Trophoblast cell (in vitro differentiated cells and primary cell): ENCODE measurements at regions not wholly inside any gene's neighbourhood (a gene's known extent, or its start where the extent isn't known, plus 50 kb on each side); places are given as distances from the start of the nearest gene placed in this dataset.

Source experiments
- DNase-seq, 2 donors: peaks; one replicate each; pipeline ENCODE4 v3.0.0-alpha.2; 2016
- H2AFZ ChIP-seq: 2 replicates; pipeline ENCODE4 v1.6.1; 2013; ENCODE audit warnings: low read length, moderate library complexity, mild to moderate bottlenecking; ENCODE audit not compliant: insufficient read depth, poor library complexity
- H2AK5ac ChIP-seq: 2 replicates; pipeline ENCODE4 v1.6.1; 2013; ENCODE audit warnings: mild to moderate bottlenecking, low read length
- H2BK120ac ChIP-seq: 2 replicates; pipeline ENCODE4 v1.6.1; 2013; ENCODE audit warnings: low read length, mild to moderate bottlenecking, moderate library complexity; ENCODE audit not compliant: insufficient read depth, poor library complexity
- H2BK12ac ChIP-seq: 2 replicates; pipeline ENCODE4 v1.6.1; 2013; ENCODE audit warnings: mild to moderate bottlenecking, low read length, moderate library complexity
- H2BK5ac ChIP-seq: 2 replicates; pipeline ENCODE4 v1.6.1; 2013; ENCODE audit warnings: low read length, low read depth, moderate library complexity, mild to moderate bottlenecking; ENCODE audit not compliant: poor library complexity
- H3K14ac ChIP-seq: 2 replicates; pipeline ENCODE4 v1.6.1; 2013; ENCODE audit warnings: mild to moderate bottlenecking, low read length
- H3K18ac ChIP-seq: 2 replicates; pipeline ENCODE4 v1.6.1; 2013; ENCODE audit warnings: mild to moderate bottlenecking, low read length
- H3K23ac ChIP-seq: 2 replicates; pipeline ENCODE4 v1.6.1; 2013; ENCODE audit warnings: low read length
- H3K27ac ChIP-seq: 2 replicates; pipeline ENCODE4 v1.5.1; 2013; ENCODE audit warnings: low read depth, mild to moderate bottlenecking, inconsistent platforms, low read length, moderate library complexity
- H3K27me3 ChIP-seq: 2 replicates; pipeline ENCODE4 v1.6.1; 2013; ENCODE audit warnings: inconsistent platforms, mild to moderate bottlenecking, low read length, moderate library complexity; ENCODE audit not compliant: insufficient read depth
- H3K36me3 ChIP-seq, 2 experiments: 1 replicate in 1 of 2; 2 replicates in 1 of 2; pipeline ENCODE4 v1.6.1; 2013; ENCODE audit warnings: low read length in 2 of 2, mild to moderate bottlenecking in 2 of 2, moderate library complexity in 1 of 2; ENCODE audit not compliant: insufficient read depth in 2 of 2, control insufficient read depth in 1 of 2
- H3K4ac ChIP-seq: 2 replicates; pipeline ENCODE4 v1.6.1; 2013; ENCODE audit warnings: low read depth, mild to moderate bottlenecking, low read length, moderate library complexity
- H3K4me1 ChIP-seq, 2 experiments: 1 replicate in 1 of 2; 2 replicates in 1 of 2; pipeline ENCODE4 v1.6.1; 2013; ENCODE audit warnings: low read length in 2 of 2, mild to moderate bottlenecking in 2 of 2, moderate library complexity in 1 of 2; ENCODE audit not compliant: insufficient read depth in 2 of 2, control insufficient read depth in 1 of 2
- H3K4me2 ChIP-seq: 2 replicates; pipeline ENCODE4 v1.6.1; 2013; ENCODE audit warnings: inconsistent platforms, mild to moderate bottlenecking, low read length, moderate library complexity
- H3K4me3 ChIP-seq: 2 replicates; pipeline ENCODE4 v1.5.1; 2013; ENCODE audit warnings: mild to moderate bottlenecking, low read depth, low read length, inconsistent platforms
- H3K79me1 ChIP-seq: one replicate; pipeline ENCODE4 v1.6.1; 2013; ENCODE audit warnings: low read length
- H3K79me2 ChIP-seq: 2 replicates; pipeline ENCODE4 v1.6.1; 2013; ENCODE audit warnings: low read length, mild to moderate bottlenecking; ENCODE audit not compliant: control insufficient read depth, insufficient read depth, poor library complexity
- H3K9ac ChIP-seq: 2 replicates; pipeline ENCODE4 v1.6.1; 2013; ENCODE audit warnings: mild to moderate bottlenecking, low read length
- H3K9me3 ChIP-seq: 2 replicates; pipeline ENCODE4 v1.6.1; 2013; ENCODE audit warnings: low read depth, mild to moderate bottlenecking, control low read depth, inconsistent platforms, low read length; ENCODE audit not compliant: insufficient read depth
- H4K12ac ChIP-seq: 2 replicates; pipeline ENCODE4 v1.6.1; 2013; ENCODE audit warnings: low read depth, mild to moderate bottlenecking, low read length, moderate library complexity
- H4K8ac ChIP-seq: 2 replicates; pipeline ENCODE4 v1.6.1; 2013; ENCODE audit warnings: low read depth, mild to moderate bottlenecking, low read length, moderate library complexity
- H4K91ac ChIP-seq: one replicate; pipeline ENCODE4 v1.6.1; 2013; ENCODE audit warnings: low read depth, mild to moderate bottlenecking, low read length, moderate library complexity
- WGBS: extraction: QIAGEN DNeasy Blood & Tissue Kit; methylation state at CpG from one replicate; pipeline ENCODE4 v1.1.7; 2013; ENCODE audit warnings: missing lambda C conversion rate; ENCODE audit not compliant: insufficient read length, insufficient coverage; ENCODE audit errors: extremely low coverage; 5-methylcytosine and 5-hydroxymethylcytosine counted together

- no peak overlapping the region for H2BK120ac ChIP-seq
- no peak overlapping the region for H3K18ac ChIP-seq
- no peak overlapping the region for H2BK5ac ChIP-seq
- no peak overlapping the region for H2BK12ac ChIP-seq
- H3K4me1 ChIP-seq, result no peaks in the 10 kb centered on the region
- no peak overlapping the region for H3K4ac ChIP-seq
- H3K23ac ChIP-seq, result no peak overlapping the region
- no peak overlapping the region for H4K12ac ChIP-seq
- H3K79me2 ChIP-seq, result no peaks in the 10 kb centered on the region
- no peak overlapping the region for H2AK5ac ChIP-seq
- H4K8ac ChIP-seq, result no peak overlapping the region
- H2AFZ ChIP-seq, result no peak overlapping the region
- H3K36me3 ChIP-seq, result no peaks in the 10 kb centered on the region
- no peak overlapping the region for H4K91ac ChIP-seq
- H3K4me3 ChIP-seq, result no peak overlapping the region
- WGBS, result no CpG with 5 or more reads among the region's 2 CpGs
- no peak overlapping the region for H3K9ac ChIP-seq
- no peaks in the 10 kb centered on the region for H3K27me3 ChIP-seq
- H3K4me2 ChIP-seq, result no peak overlapping the region
- no peak overlapping the region for H3K14ac ChIP-seq
- no peak for DNase-seq
- no peak overlapping the region for H3K27ac ChIP-seq
- no peaks in the 10 kb centered on the region for H3K9me3 ChIP-seq
- H3K79me1 ChIP-seq, result no peaks in the 10 kb centered on the region
Observed at GRCh38 chr7:55651057-55651456, 78.8 kb upstream of the VOPP1 start.

GRCh38 chr7:55649238-55649637 is 76.9 kb upstream of the VOPP1 start:
- Histone ChIP-seq H3K27ac (no peak overlapping the region), H2BK5ac (no peak overlapping the region), H3K79me2 (no peaks in the 10 kb centered on the region), H3K4ac (no peak overlapping the region), H4K91ac (no peak overlapping the region), H4K8ac (no peak overlapping the region), H4K12ac (no peak overlapping the region), H3K14ac (no peak overlapping the region), H2BK120ac (no peak overlapping the region), H3K27me3 (no peaks in the 10 kb centered on the region), H3K79me1 (no peaks in the 10 kb centered on the region), H2AK5ac (no peak overlapping the region), H3K23ac (no peak overlapping the region), H3K9me3 (no peaks in the 10 kb centered on the region), H3K4me2 (no peak overlapping the region), H3K4me1 (no peaks in the 10 kb centered on the region), H3K36me3 (no peaks in the 10 kb centered on the region), H2AFZ (no peak overlapping the region), H2BK12ac (no peak overlapping the region), H3K4me3 (no peak overlapping the region), H3K18ac (no peak overlapping the region), H3K9ac (no peak overlapping the region)
- WGBS, result no CpG with 5 or more reads among the region's 4 CpGs
- no peak for DNase-seq

DNA sequence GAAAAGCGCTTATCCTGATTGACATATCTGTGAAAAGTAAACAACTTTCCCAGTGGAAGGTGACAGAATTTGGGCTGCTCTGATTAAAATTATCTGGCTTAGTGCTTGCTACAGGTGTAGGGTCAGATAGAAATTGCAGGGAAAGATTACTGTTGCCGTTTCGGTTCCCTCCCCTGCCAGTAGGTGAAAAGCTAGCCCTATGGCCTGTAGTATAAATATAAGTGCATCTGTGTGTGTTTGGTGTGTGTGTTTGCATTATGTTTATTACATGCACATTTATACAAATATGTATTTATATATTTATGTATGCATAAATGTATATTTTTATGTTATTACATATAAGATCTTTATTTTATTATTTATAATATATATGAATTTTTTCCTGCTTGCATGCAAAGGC is 72.3 kb upstream of the VOPP1 start:
- H3K79me1 ChIP-seq, result no peaks in the 10 kb centered on the region
- WGBS, result no CpG with 5 or more reads among the region's 3 CpGs
- no peak overlapping the region for H4K91ac ChIP-seq

GRCh38 chr7:55642266-55642665 is 70.0 kb upstream of the VOPP1 start:
- no peak overlapping the region for H2AFZ ChIP-seq
- no peaks in the 10 kb centered on the region for H3K79me1 ChIP-seq
- H3K4ac ChIP-seq, result no peak overlapping the region
- no peaks in the 10 kb centered on the region for H3K9me3 ChIP-seq
- no peak overlapping the region for H3K18ac ChIP-seq
- H3K9ac ChIP-seq, result no peak overlapping the region
- H3K27ac ChIP-seq, result no peak overlapping the region
- no peaks in the 10 kb centered on the region for H3K27me3 ChIP-seq
- H4K8ac ChIP-seq, result no peak overlapping the region
- no peak overlapping the region for H2BK12ac ChIP-seq
- H3K23ac ChIP-seq, result no peak overlapping the region
- no peaks in the 10 kb centered on the region for H3K36me3 ChIP-seq
- H4K91ac ChIP-seq, result no peak overlapping the region
- H3K14ac ChIP-seq, result no peak overlapping the region
- H3K4me2 ChIP-seq, result no peak overlapping the region
- DNase-seq, result no peak
- no peak overlapping the region for H2AK5ac ChIP-seq
- H2BK5ac ChIP-seq, result no peak overlapping the region
- H2BK120ac ChIP-seq, result no peak overlapping the region
- no peaks in the 10 kb centered on the region for H3K4me1 ChIP-seq
- H4K12ac ChIP-seq, result no peak overlapping the region
- no peaks in the 10 kb centered on the region for H3K79me2 ChIP-seq
- no peak overlapping the region for H3K4me3 ChIP-seq

More for the DNA sequence above, 72.3 kb upstream of the VOPP1 start:
- Histone ChIP-seq H3K14ac (no peak overlapping the region), H3K27me3 (no peaks in the 10 kb centered on the region), H3K4me3 (no peak overlapping the region), H3K9me3 (no peaks in the 10 kb centered on the region), H3K4me1 (no peaks in the 10 kb centered on the region), H2BK5ac (no peak overlapping the region), H3K4me2 (no peak overlapping the region), H2AFZ (no peak overlapping the region), H3K4ac (no peak overlapping the region), H2BK120ac (no peak overlapping the region), H4K8ac (no peak overlapping the region), H3K27ac (no peak overlapping the region), H3K18ac (no peak overlapping the region), H4K12ac (no peak overlapping the region), H2BK12ac (no peak overlapping the region), H3K9ac (no peak overlapping the region), H2AK5ac (no peak overlapping the region), H3K23ac (no peak overlapping the region), H3K79me2 (no peaks in the 10 kb centered on the region), H3K36me3 (no peaks in the 10 kb centered on the region)
- no peak for DNase-seq

GRCh38 chr7:55641811-55642210 is 69.5 kb upstream of the VOPP1 start:
- no peak overlapping the region for H2BK12ac ChIP-seq
- no peak overlapping the region for H3K18ac ChIP-seq
- no peak overlapping the region for H3K14ac ChIP-seq
- no peak overlapping the region for H2BK5ac ChIP-seq
- H3K27ac ChIP-seq, result no peak overlapping the region
- no peaks in the 10 kb centered on the region for H3K9me3 ChIP-seq
- no peak overlapping the region for H4K12ac ChIP-seq
- no peak overlapping the region for H2BK120ac ChIP-seq
- no peak overlapping the region for H3K9ac ChIP-seq
- H3K4me3 ChIP-seq, result no peak overlapping the region
- H3K79me2 ChIP-seq, result no peaks in the 10 kb centered on the region
- no peak overlapping the region for H3K4ac ChIP-seq
- H4K8ac ChIP-seq, result no peak overlapping the region
- H3K27me3 ChIP-seq, result no peaks in the 10 kb centered on the region
- no peak overlapping the region for H2AFZ ChIP-seq
- no peaks in the 10 kb centered on the region for H3K4me1 ChIP-seq
- no peaks in the 10 kb centered on the region for H3K79me1 ChIP-seq
- no peak overlapping the region for H2AK5ac ChIP-seq
- H4K91ac ChIP-seq, result no peak overlapping the region
- H3K4me2 ChIP-seq, result no peak overlapping the region
- H3K36me3 ChIP-seq, result no peaks in the 10 kb centered on the region
- no peak overlapping the region for H3K23ac ChIP-seq
- DNase-seq, result peak; percentile 33 to 73
